ENCODE measurements at regions not wholly inside any gene's neighbourhood (a gene's known extent, or its start where the extent isn't known, plus 50 kb on each side); places are given as distances from the start of the nearest gene placed in this dataset.

DNA sequence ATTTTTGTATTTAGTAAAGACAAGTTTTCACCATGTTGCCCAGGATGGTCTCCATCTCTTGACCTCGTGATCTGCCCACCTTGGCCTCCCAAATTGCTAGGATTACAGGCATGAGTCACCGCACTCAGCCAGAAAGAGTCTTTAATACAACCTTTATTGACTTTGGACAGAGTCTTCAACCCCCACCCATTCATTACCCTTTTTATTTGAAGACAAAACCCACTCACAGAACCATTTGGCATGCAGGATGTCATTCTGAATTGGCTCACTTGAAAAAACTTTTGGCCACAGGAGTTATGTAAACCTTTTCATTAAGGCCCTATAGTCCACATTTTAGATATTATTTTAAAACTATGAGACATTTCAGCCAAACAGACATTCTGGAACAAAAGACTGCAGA lies 217.9 kb upstream of the RND3 start:
- ATAC-seq, result no peak
- intact Hi-C loops (cut with DNase I), result no loop called here

DNA sequence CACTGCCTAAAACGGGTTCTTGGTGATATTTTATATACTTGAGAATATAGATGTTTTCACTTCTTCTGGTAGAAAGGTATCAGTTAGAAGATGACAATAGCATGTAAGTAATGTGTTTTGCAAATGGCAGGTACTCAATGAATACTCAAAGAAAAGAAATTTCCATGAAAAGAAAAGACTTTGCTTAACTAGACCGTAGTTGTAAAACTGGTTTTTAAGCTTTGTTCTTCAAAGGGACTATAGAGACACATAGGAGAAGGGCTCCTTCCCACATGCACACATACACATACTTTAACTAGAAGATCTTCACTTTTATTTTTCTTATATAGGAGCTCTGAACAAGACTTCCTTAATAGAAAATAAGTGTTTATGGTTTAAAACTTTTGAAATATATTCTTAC lies 215.3 kb upstream of the RND3 start:
- TF ChIP-seq, protein P1, sequence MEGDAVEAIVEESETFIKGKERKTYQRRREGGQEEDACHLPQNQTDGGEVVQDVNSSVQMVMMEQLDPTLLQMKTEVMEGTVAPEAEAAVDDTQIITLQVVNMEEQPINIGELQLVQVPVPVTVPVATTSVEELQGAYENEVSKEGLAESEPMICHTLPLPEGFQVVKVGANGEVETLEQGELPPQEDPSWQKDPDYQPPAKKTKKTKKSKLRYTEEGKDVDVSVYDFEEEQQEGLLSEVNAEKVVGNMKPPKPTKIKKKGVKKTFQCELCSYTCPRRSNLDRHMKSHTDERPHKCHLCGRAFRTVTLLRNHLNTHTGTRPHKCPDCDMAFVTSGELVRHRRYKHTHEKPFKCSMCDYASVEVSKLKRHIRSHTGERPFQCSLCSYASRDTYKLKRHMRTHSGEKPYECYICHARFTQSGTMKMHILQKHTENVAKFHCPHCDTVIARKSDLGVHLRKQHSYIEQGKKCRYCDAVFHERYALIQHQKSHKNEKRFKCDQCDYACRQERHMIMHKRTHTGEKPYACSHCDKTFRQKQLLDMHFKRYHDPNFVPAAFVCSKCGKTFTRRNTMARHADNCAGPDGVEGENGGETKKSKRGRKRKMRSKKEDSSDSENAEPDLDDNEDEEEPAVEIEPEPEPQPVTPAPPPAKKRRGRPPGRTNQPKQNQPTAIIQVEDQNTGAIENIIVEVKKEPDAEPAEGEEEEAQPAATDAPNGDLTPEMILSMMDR (IDR thresholded peaks at IDR 0.05), result no peak
- Histone ChIP-seq H3K27me3 (ENCODE audit: insufficient read depth in 3 of 3, low read length in 2 of 3) (no peaks in the 10 kb centered on the region), H3K4me1 (no peaks in the 10 kb centered on the region), H3K27ac (no peak overlapping the region), H3K9me3 (no peaks in the 10 kb centered on the region), H3K36me3 (ENCODE audit: insufficient read depth in 1 of 2, low read depth in 1 of 2) (no peaks in the 10 kb centered on the region), H3K4me3 (no peak overlapping the region)
- DNase-seq (no peak), ATAC-seq (no peak)
- WGBS, 3 donors, result 83 to 89% (median 89%) methylated on average over 2 of the region's 2 CpGs
- intact Hi-C loops (cut with DNase I), result no loop called here

More for the DNA sequence above, 217.9 kb upstream of the RND3 start:
- Histone ChIP-seq H3K27me3 (ENCODE audit: insufficient read depth in 3 of 3, low read length in 2 of 3) (no peaks in the 10 kb centered on the region), H3K36me3 (ENCODE audit: insufficient read depth in 1 of 2, low read depth in 1 of 2) (no peaks in the 10 kb centered on the region), H3K4me3 (no peak overlapping the region), H3K27ac (no peak overlapping the region), H3K9me3 (no peaks in the 10 kb centered on the region), H3K4me1 (no peaks in the 10 kb centered on the region)
- TF ChIP-seq, protein P1 (IDR thresholded peaks at IDR 0.05), result no peak
- DNase-seq, result no peak
- 92% methylated on average over 2 of the region's 2 CpGs for WGBS, 3 donors

DNA sequence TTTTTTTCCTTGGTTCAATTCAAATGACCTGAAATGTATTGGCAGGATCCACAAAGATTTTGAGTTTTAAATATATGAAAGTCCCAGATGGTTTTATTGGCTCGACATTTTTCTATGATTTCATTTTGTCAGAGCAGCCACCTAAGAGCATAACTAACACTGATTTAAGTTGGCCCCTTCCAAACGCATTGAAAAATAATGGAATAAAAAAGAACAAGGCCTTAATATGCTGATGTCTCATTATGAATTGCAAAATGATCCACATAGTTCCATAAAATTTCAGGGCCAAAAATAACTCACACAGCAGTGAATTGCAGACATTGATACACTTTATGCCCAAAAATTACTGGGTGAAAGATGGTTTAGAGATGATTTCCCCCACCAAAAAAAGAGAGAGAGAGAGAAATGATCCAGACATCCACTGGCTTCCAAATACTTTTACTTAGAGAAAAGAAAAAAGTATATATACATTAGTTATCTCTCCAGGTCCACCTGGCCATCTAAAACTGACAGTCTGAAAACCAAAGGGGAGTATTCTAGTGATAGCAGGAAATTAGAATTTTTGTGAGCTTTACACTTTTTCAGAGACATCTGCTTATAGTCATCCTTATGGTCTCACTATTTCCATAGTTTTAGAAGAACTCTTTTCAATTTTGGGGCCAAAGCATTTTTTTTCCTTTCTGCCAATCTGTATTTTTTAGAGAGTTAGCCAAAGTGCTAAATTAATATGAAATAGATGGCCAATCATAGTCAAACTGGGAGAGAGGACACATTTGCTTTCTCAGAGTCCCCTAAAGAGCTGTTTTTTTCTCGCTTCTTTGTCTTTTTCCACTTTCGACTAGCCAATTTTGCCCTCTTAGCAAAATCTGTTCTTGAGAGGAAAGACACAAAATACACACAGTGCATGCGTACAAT lies 213.5 kb upstream of the RND3 start:
- DNase-seq, result no peak
- intact Hi-C loops (cut with DNase I), result no loop called here
- TF ChIP-seq, protein P1 (IDR thresholded peaks at IDR 0.05), result no peak
- ATAC-seq, result no peak
- Histone ChIP-seq H3K9me3 (no peaks in the 10 kb centered on the region), H3K27me3 (ENCODE audit: insufficient read depth in 3 of 3, low read length in 2 of 3) (no peaks in the 10 kb centered on the region), H3K36me3 (ENCODE audit: insufficient read depth in 1 of 2, low read depth in 1 of 2) (no peaks in the 10 kb centered on the region), H3K4me3 (no peak overlapping the region), H3K27ac (no peak overlapping the region), H3K4me1 (no peaks in the 10 kb centered on the region)
- WGBS, 3 donors, result 66 to 70% (median 70%) methylated on average over 5 of the region's 5 CpGs

DNA sequence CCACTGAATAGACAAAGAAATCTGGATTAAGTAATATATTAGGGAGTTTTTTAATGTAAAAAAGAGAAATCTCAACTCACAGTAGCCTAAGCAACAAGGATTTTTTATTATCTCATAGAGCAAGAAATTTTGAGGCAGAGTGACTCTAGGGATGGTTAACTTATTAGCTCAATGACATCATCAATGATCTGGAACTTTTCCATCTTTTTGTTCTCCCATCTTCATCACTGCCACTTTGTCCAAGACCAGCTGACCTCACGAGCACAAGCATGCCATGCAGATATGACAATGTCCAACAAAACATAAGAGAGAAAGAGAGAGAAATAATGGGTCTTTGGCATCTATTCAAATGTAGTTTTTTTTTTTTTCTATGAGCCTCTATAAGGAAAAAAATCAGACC lies 211.8 kb upstream of the RND3 start:
- TF ChIP-seq, protein P1 (IDR thresholded peaks at IDR 0.05), result no peak
- Histone ChIP-seq H3K9me3 (no peaks in the 10 kb centered on the region), H3K4me1 (no peaks in the 10 kb centered on the region), H3K27ac (no peak overlapping the region), H3K36me3 (ENCODE audit: insufficient read depth in 1 of 2, low read depth in 1 of 2) (no peaks in the 10 kb centered on the region), H3K27me3 (ENCODE audit: insufficient read depth in 3 of 3, low read length in 2 of 3) (no peaks in the 10 kb centered on the region), H3K4me3 (no peak overlapping the region)
- ATAC-seq (no peak), DNase-seq (no peak)
- 47 to 60% (median 55%) methylated on average over 1 of the region's 1 CpG for WGBS, 3 donors
- intact Hi-C loops (cut with DNase I), result no loop called here
